Midbrain (tissue), 1 donor: ENCODE measurements at regions not wholly inside any gene's neighbourhood (a gene's known extent, or its start where the extent isn't known, plus 50 kb on each side); places are given as distances from the start of the nearest gene placed in this dataset.
"Not testable (repeated sequence)": the region's sequence is repeated elsewhere in the genome, so short reads cannot be mapped to it uniquely, and the experiment has no call there.

Experiments
- DNase-seq: peaks from one replicate; lab custom pipeline; 2025; lab: John Stamatoyannopoulos, UW

DNA sequence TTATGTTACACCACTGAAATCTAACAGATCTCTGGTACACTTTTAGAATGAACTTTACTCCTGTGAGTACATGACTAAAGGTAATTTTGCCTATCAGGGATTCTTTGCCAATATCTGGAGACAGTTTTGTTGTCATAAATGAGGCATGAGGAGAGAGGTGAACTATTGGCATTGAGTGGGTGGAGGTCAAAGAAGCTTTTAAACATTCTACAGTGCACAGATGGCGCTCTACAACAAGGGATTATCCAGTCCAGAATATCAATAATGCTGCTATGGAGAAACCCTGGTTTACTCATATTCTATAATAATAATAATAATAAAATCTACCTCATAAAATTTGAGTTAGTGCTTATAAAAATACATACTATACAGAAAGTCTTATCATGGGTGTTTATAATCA, 702.3 kb downstream of the SI start:
- DNase-seq, result no peak

DNA sequence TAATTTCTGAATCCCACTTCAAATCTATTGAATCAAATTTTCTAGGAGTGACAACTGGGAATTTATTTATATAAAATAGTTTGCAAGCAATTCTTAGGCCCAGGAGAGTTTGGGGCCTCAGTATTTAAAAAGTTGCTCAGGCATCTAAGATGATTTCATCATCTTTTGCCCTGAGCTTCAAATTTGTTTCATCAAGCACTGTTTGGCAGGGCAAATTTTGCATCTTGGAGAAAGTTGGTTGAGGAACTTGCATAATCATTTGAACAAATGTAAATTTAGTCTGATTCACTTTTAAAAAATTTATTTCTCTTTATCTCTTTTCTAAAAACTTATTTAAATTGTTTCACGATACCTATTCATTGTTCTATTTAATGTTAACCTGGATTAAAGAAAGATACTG, 702.8 kb downstream of the SI start:
- DNase-seq, result no peak

DNA sequence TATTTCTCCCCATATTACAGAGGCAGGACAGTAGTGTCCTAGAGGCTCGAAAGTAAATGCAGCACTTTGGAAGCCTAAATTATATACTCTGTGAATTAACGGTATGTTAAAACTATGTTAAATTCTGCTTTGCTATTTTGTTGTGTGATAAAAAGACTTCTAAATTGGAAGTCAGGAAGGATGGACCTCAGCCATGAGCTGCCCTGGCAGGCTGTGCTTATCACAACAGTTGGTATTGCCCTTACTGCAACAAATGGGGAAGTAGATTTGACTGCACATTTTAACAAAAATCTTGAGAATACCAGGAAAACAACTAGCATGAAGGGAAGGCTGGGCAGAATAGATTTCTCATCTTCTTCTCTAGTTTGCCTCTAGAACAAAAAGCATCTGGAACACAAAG, 706.6 kb downstream of the SI start:
- DNase-seq, result no peak

DNA sequence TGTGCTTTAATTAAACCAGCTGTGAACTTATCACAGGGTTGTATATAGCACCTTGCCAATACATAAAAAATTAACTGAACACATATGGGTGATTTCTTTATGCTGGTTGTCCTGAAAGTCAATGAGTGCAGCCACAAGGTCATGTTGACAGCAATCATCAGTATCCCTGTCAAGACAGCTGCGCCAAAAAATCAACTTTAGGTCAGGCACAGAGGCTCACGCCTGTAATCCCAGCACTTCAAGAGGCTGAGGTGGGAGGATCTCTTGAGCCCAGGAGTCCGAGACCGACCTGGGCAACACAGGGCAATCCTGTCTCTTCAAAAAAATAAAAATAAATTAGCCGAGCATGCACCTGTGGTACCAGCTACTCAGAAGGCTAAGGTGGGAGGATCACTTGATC, 707.3 kb downstream of the SI start:
- no peak for DNase-seq

GRCh38 chr3:164365242-164365641, 713.1 kb downstream of the SI start:
- DNase-seq, result no peak

- no peak for DNase-seq
Measured at GRCh38 chr3:164364111-164364510, 714.2 kb downstream of the SI start.

- DNase-seq, result no peak
Measured at GRCh38 chr3:164360738-164361406, 717.4 kb downstream of the SI start.

- no peak for DNase-seq
Measured at GRCh38 chr3:164360078-164360578, 718.2 kb downstream of the SI start.

- no peak for DNase-seq
Measured at GRCh38 chr3:164352991-164353390, 725.3 kb downstream of the SI start.

DNA sequence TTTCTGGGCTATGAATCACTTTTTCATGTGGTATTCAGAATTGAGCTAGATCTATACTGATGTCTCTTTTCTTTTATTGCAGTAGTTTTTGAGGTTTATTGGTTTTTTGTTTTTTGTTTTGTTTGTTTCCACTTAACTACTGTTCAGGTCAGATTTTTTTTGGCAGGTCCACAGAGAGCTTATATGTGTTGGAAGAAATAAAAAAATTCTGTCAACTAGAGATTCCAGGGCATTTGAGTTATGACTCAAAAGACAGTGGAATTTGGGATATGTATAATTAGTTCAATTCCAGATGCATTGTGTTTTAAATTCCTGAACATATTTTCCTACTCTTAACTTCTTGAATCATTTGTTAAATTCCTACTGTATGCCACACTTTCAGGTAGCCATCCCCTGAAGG, 727.2 kb downstream of the SI start:
- no peak for DNase-seq

DNA sequence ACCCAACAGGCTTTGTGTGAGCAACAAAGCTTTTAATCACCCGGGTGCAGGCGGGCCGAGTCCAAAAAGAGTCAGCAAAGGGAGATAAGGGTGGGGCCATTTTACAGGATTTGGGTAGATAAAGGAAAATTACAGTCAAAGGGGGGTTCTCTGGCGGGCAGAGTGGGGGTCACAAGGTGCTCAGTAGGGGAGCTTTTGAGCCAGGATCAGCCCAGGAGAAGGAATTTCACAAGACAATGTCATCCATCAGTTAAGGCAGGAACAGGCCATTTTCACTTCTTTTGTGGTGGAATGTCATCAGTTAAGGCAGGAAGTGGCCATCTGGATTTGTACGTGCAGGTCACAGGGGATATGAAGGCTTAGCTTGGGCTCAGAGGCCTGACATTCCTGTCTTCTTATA, 736.1 kb downstream of the SI start:
- DNase-seq, result not testable (repeated sequence)

GRCh38 chr3:164341086-164341485, 737.2 kb downstream of the SI start:
- no peak for DNase-seq

DNA sequence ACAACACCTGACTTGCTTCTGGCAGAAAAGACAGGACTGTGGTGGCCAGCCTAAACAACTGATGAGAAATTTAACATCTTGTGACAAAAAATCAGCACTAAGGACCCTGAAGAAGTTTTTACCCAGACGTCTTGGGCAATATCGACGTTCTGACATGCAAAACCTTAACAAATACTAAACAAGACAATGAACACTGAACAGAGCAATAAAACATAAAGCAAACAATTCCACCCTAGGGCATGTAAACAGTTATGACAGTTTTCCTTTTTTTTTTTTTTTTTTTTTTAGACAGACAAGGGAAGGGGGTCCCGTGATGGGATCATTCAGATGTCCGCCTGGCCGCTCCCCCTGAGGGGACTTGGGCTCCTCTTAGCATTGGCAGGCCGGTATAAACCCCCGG, 738.0 kb downstream of the SI start:
- DNase-seq, result no peak

GRCh38 chr3:164332831-164333802, 745.2 kb downstream of the SI start:
- no peak for DNase-seq

GRCh38 chr3:164326714-164327113, 751.6 kb downstream of the SI start:
- DNase-seq, result no peak

- no peak for DNase-seq
Measured at GRCh38 chr3:164320962-164321361, 757.3 kb downstream of the SI start.

GRCh38 chr3:164306042-164306441, 772.3 kb downstream of the SI start:
- DNase-seq, result no peak

DNA sequence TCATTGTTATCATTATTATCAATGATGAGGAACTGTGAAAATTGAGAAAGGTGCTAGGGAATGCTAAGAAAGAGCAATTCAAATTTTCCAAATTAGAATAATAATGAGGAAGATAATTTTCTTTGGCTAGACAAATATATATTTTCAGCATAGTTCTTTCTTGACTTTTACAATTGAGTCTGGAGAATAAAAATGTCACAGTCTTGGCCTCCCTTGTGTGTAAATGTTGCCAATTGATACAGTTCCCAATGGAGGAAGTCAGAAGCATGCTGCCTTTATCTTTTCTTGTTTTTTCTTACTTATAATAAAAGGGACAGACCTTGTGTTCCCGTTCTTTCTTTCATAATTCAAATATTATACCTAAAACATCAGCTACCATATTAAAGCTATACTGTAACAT, 774.4 kb downstream of the SI start:
- DNase-seq, result no peak

DNA sequence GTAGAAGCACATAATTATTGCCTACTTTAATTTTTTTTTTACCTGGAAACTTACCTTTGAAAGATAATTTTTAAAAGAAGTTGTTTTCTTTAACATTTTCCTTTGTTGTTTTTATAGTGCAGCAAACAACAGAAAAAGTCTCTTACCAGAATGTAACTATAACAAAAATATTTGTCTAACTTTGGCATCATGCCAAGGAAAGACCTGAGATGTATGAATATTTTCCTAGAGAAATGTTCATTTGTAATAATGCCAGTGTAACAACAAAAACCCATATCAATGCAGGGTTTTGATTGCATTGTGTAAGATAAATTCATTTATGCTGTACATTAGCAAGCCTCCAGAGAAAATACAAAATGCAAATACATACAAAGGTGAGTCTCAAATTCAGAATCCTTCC, 775.7 kb downstream of the SI start:
- DNase-seq, result no peak

GRCh38 chr3:164291486-164291885, 786.8 kb downstream of the SI start:
- DNase-seq, result not testable (repeated sequence)

DNA sequence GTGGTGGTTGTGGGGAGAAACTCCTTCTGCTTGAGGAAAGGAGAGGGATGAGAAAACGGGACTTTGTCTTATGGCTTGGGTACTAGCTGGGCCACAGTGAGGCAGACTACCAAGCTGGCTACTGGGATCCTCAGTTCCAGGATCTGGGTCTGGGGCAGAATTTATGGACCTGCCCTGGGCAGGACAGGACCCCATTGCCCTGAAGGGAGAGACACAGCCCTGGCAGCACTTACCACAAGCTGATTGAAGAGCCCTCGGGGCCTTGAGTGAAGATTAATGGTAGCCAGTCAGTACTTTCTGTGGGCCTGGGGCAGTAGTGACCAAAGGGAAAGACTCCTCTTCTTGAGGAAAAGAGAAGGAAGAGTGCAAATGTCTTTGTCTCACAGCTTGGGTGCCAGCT, 799.7 kb downstream of the SI start:
- no peak for DNase-seq

GRCh38 chr3:164267053-164267452, 811.2 kb downstream of the SI start:
- DNase-seq, result no peak

DNA sequence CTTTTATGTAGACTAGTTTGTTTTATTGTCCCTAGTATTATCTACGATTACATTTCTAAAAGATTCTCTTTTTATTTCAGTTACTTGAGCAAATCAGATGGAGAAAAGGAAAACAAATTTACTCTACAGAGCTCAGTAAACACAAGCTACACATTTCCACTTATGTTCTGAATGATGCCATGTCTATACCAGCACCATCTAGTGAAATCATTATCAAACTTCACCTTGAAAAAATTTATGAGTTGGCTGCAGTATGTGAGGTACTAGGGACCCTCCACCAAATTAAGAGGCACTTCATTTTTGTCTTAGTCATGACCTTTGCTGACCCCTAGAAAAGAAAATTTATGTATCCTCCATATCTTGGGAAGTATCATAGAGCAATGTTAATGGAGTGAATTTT, 827.4 kb downstream of the SI start:
- DNase-seq, result no peak
